Fibroblast of the aortic adventitia (primary cell): ENCODE measurements at regions not wholly inside any gene's neighbourhood (a gene's known extent, or its start where the extent isn't known, plus 50 kb on each side); places are given as distances from the start of the nearest gene placed in this dataset.

ENCODE experiments used
- DNase-seq: peaks from one replicate; pipeline ENCODE4 v3.0.0-alpha.2; 2010; ENCODE audit warnings: low read depth
- H3K4me3 ChIP-seq: 2 replicates; pipeline ENCODE4 v1.5.1; 2011; ENCODE audit warnings: low read depth, mild to moderate bottlenecking, control low read depth, low read length, moderate library complexity
- CTCF ChIP-seq: IDR thresholded peaks from 2 replicates; pipeline ENCODE4 v1.5.1; 2011; ENCODE audit warnings: mild to moderate bottlenecking, low read length, control low read depth, inconsistent platforms; ENCODE audit not compliant: insufficient read depth

DNA sequence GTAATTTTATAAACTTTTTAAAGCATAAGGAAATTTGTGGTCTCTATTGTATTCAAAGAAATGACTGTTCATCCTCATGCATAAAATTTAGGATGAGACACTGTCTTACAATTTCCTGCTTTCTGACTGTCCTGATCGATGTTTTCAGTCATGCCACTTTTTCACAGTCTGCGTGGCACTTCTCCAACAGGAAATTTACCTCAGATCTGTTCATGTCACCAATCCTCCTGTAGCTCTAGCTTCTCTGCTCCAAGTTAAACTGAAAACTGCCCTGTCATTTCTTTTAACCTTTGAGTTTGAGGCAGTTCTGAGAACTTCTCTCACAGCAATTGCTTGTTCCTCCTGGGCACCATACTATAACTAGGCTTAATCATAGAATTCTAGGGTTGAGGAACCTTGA is 455.1 kb downstream of the EFNA5 start:
- DNase-seq, result no peak
- TF ChIP-seq CTCF, result no peak
- H3K4me3 ChIP-seq, result no peak overlapping the region

DNA sequence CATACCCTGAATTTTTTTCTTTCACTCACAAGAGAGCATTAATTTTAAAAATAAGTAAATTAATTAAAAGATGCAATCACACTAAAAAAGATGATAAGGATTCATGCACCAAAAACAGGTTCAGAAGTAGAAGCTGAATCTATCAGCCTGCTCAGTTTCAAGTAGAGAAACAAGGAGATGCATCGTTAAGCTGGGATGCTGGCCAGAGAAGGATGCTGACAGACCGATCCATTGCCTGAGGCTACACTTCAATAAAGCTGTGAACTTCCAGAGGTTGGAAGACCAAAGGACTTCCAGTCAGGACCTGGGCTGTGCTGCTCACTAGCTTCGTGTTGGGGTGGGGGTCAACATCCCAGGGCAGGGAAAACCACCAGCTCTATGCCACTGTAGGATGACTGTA is 457.7 kb downstream of the EFNA5 start:
- H3K4me3 ChIP-seq, result no peak overlapping the region
- DNase-seq, result no peak
- no peak for TF ChIP-seq CTCF

DNA sequence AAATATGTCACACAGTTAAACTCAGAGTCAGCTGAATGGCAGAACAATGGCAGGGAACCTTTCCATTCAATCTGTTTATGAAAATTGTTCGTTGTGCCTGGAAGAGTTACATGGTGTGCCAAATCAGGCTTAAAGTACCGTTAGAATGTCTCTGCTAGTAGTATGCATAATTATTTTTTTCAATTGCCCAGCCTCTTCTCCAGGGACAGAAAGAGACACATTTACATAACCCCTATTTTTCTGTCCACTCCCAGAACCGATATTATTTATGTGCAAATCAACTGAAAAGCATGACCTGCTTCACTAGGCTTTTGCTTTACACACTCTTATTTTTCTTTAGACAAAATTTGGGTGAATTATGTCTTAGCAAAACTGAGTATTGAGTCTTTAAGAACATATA is 459.1 kb downstream of the EFNA5 start:
- no peak overlapping the region for H3K4me3 ChIP-seq
- TF ChIP-seq CTCF, result no peak
- DNase-seq, result no peak

- TF ChIP-seq CTCF, result no peak
- no peak for DNase-seq
- no peak overlapping the region for H3K4me3 ChIP-seq
Observed at GRCh38 chr5:107208867-107209266, 461.9 kb downstream of the EFNA5 start.

GRCh38 chr5:107204413-107204812 is 466.3 kb downstream of the EFNA5 start:
- no peak for TF ChIP-seq CTCF
- DNase-seq, result no peak
- H3K4me3 ChIP-seq, result no peak overlapping the region

- no peak for TF ChIP-seq CTCF
- no peak for DNase-seq
- H3K4me3 ChIP-seq, result no peak overlapping the region
Observed at GRCh38 chr5:107203243-107203642, 467.5 kb downstream of the EFNA5 start.

DNA sequence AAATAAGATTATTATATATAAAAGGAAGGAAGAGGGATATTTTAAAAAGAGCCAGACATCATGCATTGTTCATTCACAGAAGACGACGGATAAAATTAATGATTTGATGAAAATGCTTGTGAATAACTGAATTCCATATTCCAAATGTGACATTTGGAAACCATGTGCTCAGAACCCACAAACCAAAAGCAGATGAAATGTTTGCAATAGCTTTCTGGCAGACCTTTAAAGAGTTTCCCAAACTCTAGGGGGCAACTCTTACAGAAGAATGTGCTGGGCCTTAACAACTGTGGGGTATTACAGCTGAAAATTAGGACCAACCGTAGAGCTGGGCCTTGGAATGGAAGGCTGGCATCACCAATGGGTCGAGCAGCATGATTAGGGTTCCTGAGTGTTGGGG is 471.0 kb downstream of the EFNA5 start:
- no peak for TF ChIP-seq CTCF
- H3K4me3 ChIP-seq, result no peak overlapping the region
- no peak for DNase-seq
